ENCODE measurements at regions not wholly inside any gene's neighbourhood (a gene's known extent, or its start where the extent isn't known, plus 50 kb on each side); places are given as distances from the start of the nearest gene placed in this dataset.

DNA sequence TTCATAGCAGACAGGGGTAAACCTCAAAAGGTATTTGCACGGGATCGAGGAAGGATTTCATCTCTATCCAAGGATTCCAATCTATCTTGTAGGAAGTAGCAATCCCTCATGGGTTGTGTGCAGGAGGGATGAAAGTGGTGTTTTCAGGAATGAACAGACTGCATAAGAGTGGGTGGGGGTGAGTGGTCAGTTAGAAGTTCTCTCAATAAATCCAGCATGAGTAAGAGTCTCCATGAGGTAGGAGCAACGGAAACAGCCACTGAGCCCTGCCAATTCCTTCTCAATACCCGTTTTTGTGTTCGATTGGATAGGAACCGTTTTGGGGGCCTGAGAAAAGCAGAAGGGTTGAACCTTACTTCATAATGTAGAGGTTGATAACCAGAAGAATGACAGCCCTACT lies 375.6 kb downstream of the SOX9 start:
- no peaks in the 10 kb centered on the region for H3K4me1 ChIP-seq (ENCODE audit: insufficient read depth, low read length, poor library complexity, severe bottlenecking)
- no TSS peak for BruUV-seq (replicated peaks)
- no peak for DNase-seq (ENCODE audit: low spot score)
- H3K4me3 ChIP-seq (ENCODE audit: low read depth, low read length, poor library complexity, severe bottlenecking): no peak overlapping the region
- TF ChIP-seq, protein P1, sequence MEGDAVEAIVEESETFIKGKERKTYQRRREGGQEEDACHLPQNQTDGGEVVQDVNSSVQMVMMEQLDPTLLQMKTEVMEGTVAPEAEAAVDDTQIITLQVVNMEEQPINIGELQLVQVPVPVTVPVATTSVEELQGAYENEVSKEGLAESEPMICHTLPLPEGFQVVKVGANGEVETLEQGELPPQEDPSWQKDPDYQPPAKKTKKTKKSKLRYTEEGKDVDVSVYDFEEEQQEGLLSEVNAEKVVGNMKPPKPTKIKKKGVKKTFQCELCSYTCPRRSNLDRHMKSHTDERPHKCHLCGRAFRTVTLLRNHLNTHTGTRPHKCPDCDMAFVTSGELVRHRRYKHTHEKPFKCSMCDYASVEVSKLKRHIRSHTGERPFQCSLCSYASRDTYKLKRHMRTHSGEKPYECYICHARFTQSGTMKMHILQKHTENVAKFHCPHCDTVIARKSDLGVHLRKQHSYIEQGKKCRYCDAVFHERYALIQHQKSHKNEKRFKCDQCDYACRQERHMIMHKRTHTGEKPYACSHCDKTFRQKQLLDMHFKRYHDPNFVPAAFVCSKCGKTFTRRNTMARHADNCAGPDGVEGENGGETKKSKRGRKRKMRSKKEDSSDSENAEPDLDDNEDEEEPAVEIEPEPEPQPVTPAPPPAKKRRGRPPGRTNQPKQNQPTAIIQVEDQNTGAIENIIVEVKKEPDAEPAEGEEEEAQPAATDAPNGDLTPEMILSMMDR (conservative IDR thresholded peaks at IDR 0.05; ENCODE audit: low read depth, low read length): no peak
- TF ChIP-seq EZH2 (IDR thresholded peaks at IDR 0.05; ENCODE audit: borderline replicate concordance, low read depth, low read length, poor library complexity, severe bottlenecking): no peak
- no peaks in the 10 kb centered on the region for H3K9me3 ChIP-seq (ENCODE audit: low read depth, low read length, poor library complexity, severe bottlenecking)
- ChIA-PET CTCF (no interaction called here), POLR2A (ENCODE audit: low non-redundant PET) (no interaction called here)
- no peak overlapping the region for H3K27ac ChIP-seq (ENCODE audit: low read depth, low read length, poor library complexity, severe bottlenecking)
- H3K27me3 ChIP-seq (replicated peaks; ENCODE audit: insufficient read depth, low read depth, low read length, poor library complexity): no peaks in the 10 kb centered on the region
- intact Hi-C loops (cut with micrococcal nuclease; ENCODE audit: unreplicated experiment): no loop called here
- no peaks in the 10 kb centered on the region for H3K36me3 ChIP-seq (ENCODE audit: insufficient read depth, low read length, poor library complexity, severe bottlenecking)

- no TSS peak for BruUV-seq (replicated peaks)
- CTCF ChIA-PET: no interaction called here
- TF ChIP-seq, protein P1 (conservative IDR thresholded peaks at IDR 0.05; ENCODE audit: low read depth, low read length): no peak
- no peaks in the 10 kb centered on the region for H3K4me1 ChIP-seq (ENCODE audit: insufficient read depth, low read length, poor library complexity, severe bottlenecking)
- POLR2A ChIA-PET (ENCODE audit: low non-redundant PET): no interaction called here
- no peak for DNase-seq (ENCODE audit: low spot score)
- no peaks in the 10 kb centered on the region for H3K9me3 ChIP-seq (ENCODE audit: low read depth, low read length, poor library complexity, severe bottlenecking)
- no peaks in the 10 kb centered on the region for H3K36me3 ChIP-seq (ENCODE audit: insufficient read depth, low read length, poor library complexity, severe bottlenecking)
- intact Hi-C loops (cut with micrococcal nuclease; ENCODE audit: unreplicated experiment): no loop called here
- no peak overlapping the region for H3K4me3 ChIP-seq (ENCODE audit: low read depth, low read length, poor library complexity, severe bottlenecking)
- no peaks in the 10 kb centered on the region for H3K27me3 ChIP-seq (replicated peaks; ENCODE audit: insufficient read depth, low read depth, low read length, poor library complexity)
- no peak overlapping the region for H3K27ac ChIP-seq (ENCODE audit: low read depth, low read length, poor library complexity, severe bottlenecking)
Measured at GRCh38 chr17:72497915-72498314, 377.1 kb downstream of the SOX9 start.

- BruUV-seq (replicated peaks): no TSS peak
- CTCF ChIA-PET: no interaction called here
- Histone ChIP-seq H3K36me3 (ENCODE audit: insufficient read depth, low read length, poor library complexity, severe bottlenecking) (no peaks in the 10 kb centered on the region), H3K9me3 (ENCODE audit: low read depth, low read length, poor library complexity, severe bottlenecking) (no peaks in the 10 kb centered on the region), H3K4me3 (ENCODE audit: low read depth, low read length, poor library complexity, severe bottlenecking) (no peak overlapping the region), H3K27me3 (replicated peaks; ENCODE audit: insufficient read depth, low read depth, low read length, poor library complexity) (no peaks in the 10 kb centered on the region), H3K27ac (ENCODE audit: low read depth, low read length, poor library complexity, severe bottlenecking) (no peak overlapping the region), H3K4me1 (ENCODE audit: insufficient read depth, low read length, poor library complexity, severe bottlenecking) (no peaks in the 10 kb centered on the region)
- POLR2A ChIA-PET (ENCODE audit: low non-redundant PET): no interaction called here
- TF ChIP-seq, protein P1 (conservative IDR thresholded peaks at IDR 0.05; ENCODE audit: low read depth, low read length): no peak
- no peak for TF ChIP-seq EZH2 (IDR thresholded peaks at IDR 0.05; ENCODE audit: borderline replicate concordance, low read depth, low read length, poor library complexity, severe bottlenecking)
- intact Hi-C loops (cut with micrococcal nuclease; ENCODE audit: unreplicated experiment): no loop called here
- DNase-seq (ENCODE audit: low spot score): no peak
Measured at GRCh38 chr17:72498364-72499210, 377.8 kb downstream of the SOX9 start.

All from A673 (cell line).